SKM-1 treated with dmso at 0.1 percent for 144 hours (cell line): ENCODE measurements at regions not wholly inside any gene's neighbourhood (a gene's known extent, or its start where the extent isn't known, plus 50 kb on each side); places are given as distances from the start of the nearest gene placed in this dataset.

Experiments
- DNase-seq: peaks from one replicate; lab custom pipeline; 2025; ENCODE audit not compliant: unreplicated experiment; lab: John Stamatoyannopoulos, UW

DNA sequence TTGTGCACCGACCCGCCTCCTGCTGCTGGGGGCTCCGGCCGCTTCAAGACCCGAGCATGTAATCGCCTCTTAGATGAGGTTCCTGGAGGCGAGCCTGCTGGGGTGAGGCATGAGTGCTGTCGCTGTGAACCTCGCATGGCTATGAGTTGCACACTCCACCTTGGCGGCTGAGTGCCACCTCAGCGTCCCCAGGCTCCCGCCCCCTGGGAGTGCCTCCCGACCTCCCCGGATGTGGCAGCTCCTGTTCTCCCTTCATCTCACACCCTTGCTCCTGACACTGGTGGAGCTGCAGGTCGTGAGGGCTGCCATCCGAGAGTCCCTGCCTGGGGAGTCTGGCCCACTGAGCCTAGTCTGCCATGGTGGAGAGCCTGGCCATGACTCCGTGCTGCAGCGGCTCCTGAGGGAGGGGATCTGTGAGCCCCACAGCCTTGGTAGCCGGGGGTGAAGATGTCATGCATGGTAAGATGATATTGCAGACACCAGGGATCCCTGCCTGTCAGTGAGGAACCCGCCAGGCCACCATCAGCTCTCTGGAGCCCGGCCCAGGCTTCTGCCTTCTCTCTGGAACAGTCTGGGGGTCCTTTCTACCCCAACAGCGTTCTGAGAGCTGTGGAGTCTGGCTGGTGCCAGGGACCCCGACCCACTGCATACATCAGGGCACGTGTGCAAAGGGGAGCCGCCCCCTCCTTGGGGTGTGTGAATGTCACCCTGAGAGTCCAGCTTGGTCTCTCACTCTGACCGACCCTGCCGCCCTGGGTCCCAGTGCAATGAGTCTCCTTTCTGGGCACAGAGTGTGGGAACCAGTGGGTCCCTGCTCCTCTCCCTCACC lies 61.6 kb upstream of the HS6ST1 start:
- no peak for DNase-seq

DNA sequence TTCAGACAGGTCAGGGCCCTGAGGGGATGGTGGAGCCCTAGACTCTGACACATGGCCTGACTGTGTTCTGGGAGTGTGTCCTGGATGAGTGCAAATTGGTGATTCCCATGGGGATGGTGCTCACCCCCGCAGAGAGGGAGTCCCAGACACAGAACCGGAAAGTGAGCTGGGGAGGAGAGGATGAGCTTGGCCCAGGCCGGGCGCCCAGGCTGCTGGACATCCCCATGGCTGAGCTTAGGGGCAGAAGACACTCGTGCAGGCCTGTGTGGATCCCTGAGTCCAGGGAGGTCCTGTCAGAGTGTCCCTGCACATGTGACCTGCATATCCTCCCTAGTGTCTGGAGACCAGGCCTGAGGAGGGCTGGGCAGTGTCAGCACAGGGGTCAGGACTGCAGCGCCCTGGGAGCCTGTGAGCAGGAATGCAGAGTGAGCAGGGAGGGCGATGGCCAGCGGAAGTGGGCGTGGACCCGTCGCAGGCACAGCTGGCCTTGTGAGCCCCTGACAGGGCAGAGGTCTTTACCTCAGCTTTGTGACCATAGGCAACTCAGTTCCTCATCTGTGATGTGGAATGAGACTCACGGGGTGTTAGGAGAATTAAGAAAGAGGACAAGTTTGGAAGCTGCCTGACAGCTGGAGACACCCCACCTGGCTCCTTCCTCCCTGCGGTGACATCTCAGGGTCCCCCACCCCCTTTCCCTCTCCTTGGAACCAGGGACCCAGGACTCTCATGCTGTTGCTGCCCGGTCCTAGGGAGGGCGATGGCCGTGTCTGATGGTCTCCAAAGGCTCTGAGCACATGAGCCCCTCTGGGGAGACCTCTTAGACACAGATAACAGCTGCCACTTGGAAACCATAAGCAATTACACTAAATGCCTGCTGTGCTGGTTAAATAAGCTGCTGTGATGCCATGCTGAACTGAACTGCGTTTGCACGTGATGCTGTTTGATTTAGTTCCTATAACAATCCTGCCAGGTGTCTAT lies 62.6 kb upstream of the HS6ST1 start:
- no peak for DNase-seq

DNA sequence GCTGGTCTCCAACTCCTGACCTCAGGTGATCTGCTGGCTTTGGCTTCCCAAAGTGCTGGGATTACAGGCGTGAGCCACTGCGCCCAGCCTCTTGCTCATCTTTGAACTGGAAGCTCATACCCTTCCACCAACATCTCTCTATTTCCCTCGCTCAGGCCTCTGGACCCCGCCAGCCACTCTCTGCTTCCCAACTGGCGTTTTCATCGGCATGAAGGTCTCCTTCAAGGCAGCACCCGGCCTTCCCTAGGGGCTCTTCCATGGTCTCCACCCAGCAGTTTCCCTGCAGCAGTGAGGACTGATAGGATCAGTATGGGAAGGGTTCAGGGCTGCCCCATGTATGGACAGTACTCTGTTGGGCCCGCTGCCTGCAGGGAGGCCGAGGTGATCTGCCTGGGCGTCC lies 65.8 kb upstream of the HS6ST1 start:
- DNase-seq, result no peak

- DNase-seq, result no peak
Measured at GRCh38 chr2:128384956-128385355, 66.3 kb upstream of the HS6ST1 start.

- no peak for DNase-seq
Measured at GRCh38 chr2:128385365-128385764, 66.7 kb upstream of the HS6ST1 start.

DNA sequence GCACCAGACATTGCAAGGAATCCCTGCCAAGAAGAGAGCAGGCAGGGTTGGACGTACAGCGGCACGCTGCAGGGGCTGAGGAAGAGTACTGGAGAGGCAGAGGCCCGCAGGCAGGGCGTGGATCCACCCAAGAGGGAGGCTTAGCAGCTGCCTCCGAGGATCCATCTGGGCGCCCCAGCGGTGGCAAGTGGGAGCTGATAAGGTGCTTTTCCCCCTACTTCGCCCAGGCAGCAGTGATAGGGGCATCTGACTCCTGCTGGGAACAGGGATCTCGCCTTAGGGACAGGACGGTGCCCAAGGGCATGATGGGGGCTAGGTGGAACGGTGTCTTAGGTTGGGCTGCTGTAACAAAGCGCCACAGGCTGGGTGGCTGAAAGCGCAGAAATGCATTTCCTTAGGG lies 67.4 kb upstream of the HS6ST1 start:
- no peak for DNase-seq

- no peak for DNase-seq
Measured at GRCh38 chr2:128388499-128388941, 69.9 kb upstream of the HS6ST1 start.

GRCh38 chr2:128389388-128390086 lies 70.9 kb upstream of the HS6ST1 start:
- no peak for DNase-seq

- DNase-seq, result no peak
Measured at GRCh38 chr2:128390256-128390990, 71.8 kb upstream of the HS6ST1 start.

GRCh38 chr2:128390991-128391630 lies 72.4 kb upstream of the HS6ST1 start:
- DNase-seq, result no peak

DNA sequence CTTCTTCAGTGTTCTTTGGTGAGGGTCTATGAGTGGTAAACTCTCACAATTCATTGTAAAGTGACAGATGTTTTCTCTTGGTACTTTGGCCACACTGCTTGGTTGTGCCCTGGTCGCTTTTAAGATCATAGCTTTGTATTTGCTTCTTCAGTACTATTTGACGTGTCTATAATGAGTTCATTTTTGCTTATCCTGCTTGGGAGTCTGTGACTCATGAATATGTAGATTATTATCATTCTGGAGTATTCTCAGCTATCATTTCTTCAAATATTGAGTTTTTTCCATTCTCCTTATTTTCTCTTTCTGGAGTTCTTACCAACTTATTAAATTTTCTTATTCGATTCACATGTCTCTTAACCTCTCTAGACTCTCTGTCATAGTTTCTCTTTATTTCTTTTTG lies 73.0 kb upstream of the HS6ST1 start:
- no peak for DNase-seq

DNA sequence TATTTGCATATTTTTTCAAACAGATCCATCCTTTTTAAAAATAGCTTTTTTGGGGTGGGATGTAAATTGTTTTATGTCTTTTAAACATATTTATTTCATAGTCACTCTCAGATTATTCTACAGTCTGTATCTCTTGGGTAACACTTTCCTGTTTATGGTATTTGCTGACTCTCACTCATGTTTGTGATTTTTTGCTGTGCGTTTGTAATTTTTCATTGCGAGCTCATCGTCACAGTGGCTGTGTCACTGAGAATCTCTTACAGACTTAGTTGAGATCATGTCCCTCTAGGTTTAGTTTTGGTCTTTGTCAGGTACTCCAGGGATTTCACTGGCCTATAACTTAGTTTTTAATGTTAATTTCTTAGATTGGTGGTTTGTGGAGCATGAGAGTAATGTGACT lies 73.5 kb upstream of the HS6ST1 start:
- no peak for DNase-seq

GRCh38 chr2:128394007-128394730 lies 75.5 kb upstream of the HS6ST1 start:
- DNase-seq, result no peak

DNA sequence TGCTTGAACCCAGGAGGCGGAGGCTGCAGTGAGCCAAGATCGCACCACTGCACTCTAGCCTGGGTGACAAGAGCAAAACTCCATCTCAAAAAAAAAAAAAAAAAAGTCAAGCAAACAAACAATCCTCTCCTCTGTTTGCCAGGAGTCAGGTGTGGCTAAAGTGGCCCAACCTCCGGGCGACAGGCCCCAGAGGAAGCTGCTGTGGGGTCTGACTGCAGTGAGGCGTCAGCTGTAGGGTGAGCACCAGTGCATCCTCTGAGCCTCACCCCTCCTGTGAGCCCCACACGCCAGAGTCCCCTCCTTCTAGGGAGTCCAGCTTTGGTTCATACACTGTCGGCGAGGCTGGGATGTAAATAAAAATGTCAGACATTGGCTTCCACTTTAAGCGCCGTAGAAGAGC lies 76.5 kb upstream of the HS6ST1 start:
- DNase-seq, result no peak

- DNase-seq, result no peak
Measured at GRCh38 chr2:128395640-128396499, 77.2 kb upstream of the HS6ST1 start.

DNA sequence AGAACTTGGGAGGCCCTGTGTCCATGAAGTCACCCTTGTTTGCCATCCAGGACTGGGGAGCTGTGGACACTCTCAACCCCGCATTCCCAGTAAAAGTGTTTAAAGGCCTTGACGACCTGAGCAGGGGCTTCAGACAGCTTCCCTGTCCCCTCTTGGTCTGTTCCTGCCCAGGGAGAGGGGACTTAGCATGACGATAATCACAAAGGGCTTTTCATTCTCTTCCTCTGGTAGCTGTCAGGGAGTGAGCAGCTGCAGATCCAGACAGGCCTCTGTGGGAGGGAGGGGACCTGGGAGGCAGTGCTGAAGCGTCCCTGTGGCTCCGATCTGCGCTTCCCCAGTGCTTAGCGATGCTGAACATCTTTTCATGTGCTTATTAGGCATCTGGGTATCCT lies 77.8 kb upstream of the HS6ST1 start:
- no peak for DNase-seq

DNA sequence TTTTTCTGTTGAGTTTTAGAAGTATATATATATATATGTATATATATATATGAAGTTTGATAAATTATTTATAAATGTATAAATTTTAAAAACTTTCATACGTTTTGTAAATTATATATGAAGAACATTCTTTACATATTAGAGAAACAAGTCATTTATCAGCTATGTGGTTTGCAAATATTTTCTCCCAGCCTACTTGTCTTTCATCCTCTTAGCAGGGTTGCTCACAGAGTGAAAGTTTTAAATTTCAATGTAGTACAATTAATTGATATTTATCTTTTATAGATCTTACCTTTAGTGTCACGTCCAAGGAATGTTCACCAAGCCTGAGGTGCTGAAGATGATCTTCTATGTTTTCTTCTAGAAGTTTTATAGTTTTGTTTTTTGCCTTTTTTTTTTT lies 78.3 kb upstream of the HS6ST1 start:
- no peak for DNase-seq

DNA sequence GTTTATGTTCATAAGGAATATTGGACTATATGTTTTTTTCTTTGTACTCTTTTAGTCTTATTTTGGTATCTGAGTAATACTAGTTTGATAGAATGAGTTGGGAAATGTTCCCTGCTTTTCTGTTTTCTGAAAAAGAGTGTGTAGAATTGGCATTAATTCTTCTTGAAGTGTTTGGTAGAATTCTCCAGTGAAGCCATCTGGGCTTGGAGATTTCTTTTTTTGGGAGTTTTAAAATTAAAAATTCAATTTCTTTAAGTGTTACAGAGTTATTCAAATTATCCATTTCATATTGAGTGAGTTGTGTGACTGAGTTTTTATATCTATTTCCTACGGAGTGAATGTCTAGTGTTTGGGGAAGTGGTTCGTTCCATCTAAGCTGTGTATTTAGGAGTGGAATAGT lies 80.6 kb upstream of the HS6ST1 start:
- no peak for DNase-seq
